ENCODE measurements at regions not wholly inside any gene's neighbourhood (a gene's known extent, or its start where the extent isn't known, plus 50 kb on each side); places are given as distances from the start of the nearest gene placed in this dataset.

- in situ Hi-C loops (cut with HindIII; ENCODE audit: extremely low pct_ligation_motif_present, low pct_unique_long_range_greater_than_20kb), result no loop called here
- no peak for TF ChIP-seq ZNF124 (CRISPR knock-in tag; IDR thresholded peaks at IDR 0.05)
- no peak for TF ChIP-seq ZSCAN30 (CRISPR knock-in tag; IDR thresholded peaks at IDR 0.05)
- no peak for TF ChIP-seq PHF21A (CRISPR knock-in tag; IDR thresholded peaks at IDR 0.05)
- no peak for TF ChIP-seq NFAT5 (CRISPR knock-in tag; IDR thresholded peaks at IDR 0.05)
- TF ChIP-seq ZNF670 (CRISPR knock-in tag; IDR thresholded peaks at IDR 0.05; ENCODE audit: borderline replicate concordance), result no peak
- no peak for TF ChIP-seq MTERF4 (CRISPR knock-in tag; IDR thresholded peaks at IDR 0.05)
- TF ChIP-seq ASH2L (IDR thresholded peaks at IDR 0.05; ENCODE audit: insufficient read length, low read depth, low read length), result no peak
- no peak for TF ChIP-seq NKX3-1 (CRISPR knock-in tag; IDR thresholded peaks at IDR 0.05)
- TF ChIP-seq ZNF318 (CRISPR knock-in tag; IDR thresholded peaks at IDR 0.05), result no peak
- TF ChIP-seq NCOA2 (CRISPR knock-in tag; IDR thresholded peaks at IDR 0.05), result no peak
- TF ChIP-seq NR2F1 (CRISPR knock-in tag; IDR thresholded peaks at IDR 0.05), result no peak
- H2AFZ ChIP-seq (ENCODE audit: low read length), result no peak overlapping the region
- intact Hi-C loops (cut with micrococcal nuclease; ENCODE audit: unreplicated experiment), result no loop called here
- no peak overlapping the region for H3K4me2 ChIP-seq (ENCODE audit: low read depth, low read length)
- POLR2A ChIA-PET, result no interaction called here
- ATAC-seq, result no peak
- H3K27me3 ChIP-seq (ENCODE audit: control insufficient read depth in 1 of 2, insufficient read depth in 2 of 2, low read length in 2 of 2), result no peaks in the 10 kb centered on the region; a peak in 1 of 5 replicates
- peaks cover 18% of the 10 kb centered on the region; the same call in 1 of the 2 replicates for H3K9me3 ChIP-seq (ENCODE audit: low read length)
- H4K20me1 ChIP-seq (ENCODE audit: insufficient read depth, low read length), result no peaks in the 10 kb centered on the region
- H3K79me2 ChIP-seq (ENCODE audit: insufficient read depth, low read length), result no peaks in the 10 kb centered on the region
- DNase-seq (ENCODE audit: low spot score), result no peak
- no peak overlapping the region for H3K4me3 ChIP-seq (replicated peaks in 1 of 3; ENCODE audit: insufficient read depth in 1 of 3, low read depth in 2 of 3, low read length in 3 of 3)
- no peaks in the 10 kb centered on the region for H3K36me3 ChIP-seq (replicated peaks in 1 of 2; ENCODE audit: control insufficient read depth in 1 of 2, insufficient read depth in 2 of 2, low read length in 2 of 2)
- CTCF ChIA-PET (ENCODE audit: low intra/inter-chr PET ratio, low total read pairs), result no interaction called here
- H3K4me1 ChIP-seq (ENCODE audit: insufficient read depth, low read length), result no peaks in the 10 kb centered on the region
- no peak for FAIRE-seq
- H3K27ac ChIP-seq (ENCODE audit: extremely low read length, insufficient read depth, low read length), result no peak overlapping the region
- BruUV-seq (replicated peaks), result no TSS peak
- H3K9ac ChIP-seq (ENCODE audit: insufficient read depth, low read depth, low read length), result no peak overlapping the region
Measured at GRCh38 chr11:39571081-39571480, 1888.4 kb downstream of the LRRC4C start.
